ENCODE measurements at regions not wholly inside any gene's neighbourhood (a gene's known extent, or its start where the extent isn't known, plus 50 kb on each side); places are given as distances from the start of the nearest gene placed in this dataset.

DNA sequence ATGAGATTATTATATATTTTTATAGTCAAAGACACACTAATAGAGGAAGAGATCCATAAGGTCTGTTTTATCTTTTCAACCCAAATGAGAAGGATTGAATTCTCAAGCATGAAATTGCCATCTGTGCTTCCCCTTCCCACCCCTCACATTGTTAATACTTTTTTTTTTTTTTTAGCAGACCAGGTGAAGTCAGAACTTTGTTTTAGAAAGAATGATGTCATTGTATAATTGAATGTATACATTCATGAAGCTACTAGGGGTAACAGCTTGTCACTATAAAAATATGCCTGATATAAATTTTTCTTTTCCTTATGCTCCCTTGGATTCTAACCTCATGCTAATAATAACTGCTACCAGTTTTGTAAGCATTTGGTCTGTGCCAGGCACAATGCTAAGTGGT lies 88.9 kb downstream of the TFAP2B start:
- TF ChIP-seq, protein P1, sequence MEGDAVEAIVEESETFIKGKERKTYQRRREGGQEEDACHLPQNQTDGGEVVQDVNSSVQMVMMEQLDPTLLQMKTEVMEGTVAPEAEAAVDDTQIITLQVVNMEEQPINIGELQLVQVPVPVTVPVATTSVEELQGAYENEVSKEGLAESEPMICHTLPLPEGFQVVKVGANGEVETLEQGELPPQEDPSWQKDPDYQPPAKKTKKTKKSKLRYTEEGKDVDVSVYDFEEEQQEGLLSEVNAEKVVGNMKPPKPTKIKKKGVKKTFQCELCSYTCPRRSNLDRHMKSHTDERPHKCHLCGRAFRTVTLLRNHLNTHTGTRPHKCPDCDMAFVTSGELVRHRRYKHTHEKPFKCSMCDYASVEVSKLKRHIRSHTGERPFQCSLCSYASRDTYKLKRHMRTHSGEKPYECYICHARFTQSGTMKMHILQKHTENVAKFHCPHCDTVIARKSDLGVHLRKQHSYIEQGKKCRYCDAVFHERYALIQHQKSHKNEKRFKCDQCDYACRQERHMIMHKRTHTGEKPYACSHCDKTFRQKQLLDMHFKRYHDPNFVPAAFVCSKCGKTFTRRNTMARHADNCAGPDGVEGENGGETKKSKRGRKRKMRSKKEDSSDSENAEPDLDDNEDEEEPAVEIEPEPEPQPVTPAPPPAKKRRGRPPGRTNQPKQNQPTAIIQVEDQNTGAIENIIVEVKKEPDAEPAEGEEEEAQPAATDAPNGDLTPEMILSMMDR (IDR thresholded peaks at IDR 0.05): no peak
- no peak for TF ChIP-seq POLR2AphosphoS5 (IDR thresholded peaks at IDR 0.05; ENCODE audit: insufficient read depth in 1 of 2, low read depth in 1 of 2)
- no peak for TF ChIP-seq POLR2A (IDR thresholded peaks at IDR 0.05)

Data from vagina (tissue), 2 donors.